G401.6 (cell line): ENCODE measurements at regions not wholly inside any gene's neighbourhood (a gene's known extent, or its start where the extent isn't known, plus 50 kb on each side); places are given as distances from the start of the nearest gene placed in this dataset.

Experiments
- FAIRE-seq: peaks from 2 replicates; lab custom pipeline; 2012; peaks lifted over from hg19 to GRCh38; lab: Jason Lieb, UNC

- no peak for FAIRE-seq
Observed at GRCh38 chr16:85412911-85413520, 200.1 kb upstream of the GSE1 start.

GRCh38 chr16:85413691-85414663 lies 199.1 kb upstream of the GSE1 start:
- no peak for FAIRE-seq

GRCh38 chr16:85415196-85416090 lies 197.7 kb upstream of the GSE1 start:
- no peak for FAIRE-seq

GRCh38 chr16:85416228-85417109 lies 196.7 kb upstream of the GSE1 start:
- FAIRE-seq: no peak

- no peak for FAIRE-seq
Observed at GRCh38 chr16:85417156-85417860, 195.8 kb upstream of the GSE1 start.

GRCh38 chr16:85418978-85419491 lies 194.1 kb upstream of the GSE1 start:
- FAIRE-seq: no peak

GRCh38 chr16:85419503-85420408 lies 193.4 kb upstream of the GSE1 start:
- FAIRE-seq: no peak

GRCh38 chr16:85420501-85421337 lies 192.4 kb upstream of the GSE1 start:
- no peak for FAIRE-seq

- no peak for FAIRE-seq
Observed at GRCh38 chr16:85421338-85422195, 191.6 kb upstream of the GSE1 start.

GRCh38 chr16:85422196-85422631 lies 190.9 kb upstream of the GSE1 start:
- no peak for FAIRE-seq

GRCh38 chr16:85422632-85423550 lies 190.2 kb upstream of the GSE1 start:
- no peak for FAIRE-seq

GRCh38 chr16:85423631-85424030 lies 189.5 kb upstream of the GSE1 start:
- no peak for FAIRE-seq

GRCh38 chr16:85424260-85425073 lies 188.7 kb upstream of the GSE1 start:
- FAIRE-seq: no peak

- no peak for FAIRE-seq
Observed at GRCh38 chr16:85425074-85425662, 188.0 kb upstream of the GSE1 start.

- FAIRE-seq: no peak
Observed at GRCh38 chr16:85426806-85427205, 186.3 kb upstream of the GSE1 start.
